ENCODE measurements at regions not wholly inside any gene's neighbourhood (a gene's known extent, or its start where the extent isn't known, plus 50 kb on each side); places are given as distances from the start of the nearest gene placed in this dataset.

DNA sequence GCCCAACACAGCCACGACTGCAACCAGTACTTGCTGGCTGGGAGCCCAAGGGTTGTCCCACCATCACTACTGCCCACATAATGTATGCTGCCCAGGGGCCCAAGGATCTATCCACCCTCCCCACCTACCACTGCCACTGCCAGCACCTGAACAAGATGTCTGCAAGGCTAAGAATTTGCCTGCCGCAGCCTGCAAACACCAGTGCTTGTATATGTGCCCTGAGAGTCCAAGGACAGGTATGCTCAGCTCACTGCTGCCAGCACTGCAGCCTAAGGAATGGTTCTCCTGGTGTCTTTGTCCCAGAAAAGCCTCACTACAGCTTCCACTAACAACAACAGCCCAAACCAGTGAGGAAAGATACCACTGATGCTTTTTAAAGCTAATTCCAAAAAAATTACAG lies 1174.0 kb downstream of the SORCS1 start:
- TF ChIP-seq ZNF274 (IDR thresholded peaks at IDR 0.05; ENCODE audit: borderline replicate concordance, extremely low read depth, low read length) (no peak), KDM1A (IDR thresholded peaks at IDR 0.05; ENCODE audit: borderline replicate concordance, low read length) (no peak), TBP (IDR thresholded peaks at IDR 0.05; ENCODE audit: low read depth, low read length) (no peak), TAF1 (IDR thresholded peaks at IDR 0.05; ENCODE audit: low read depth, low read length) (no peak), CEBPB (IDR thresholded peaks at IDR 0.05; ENCODE audit: low read depth, low read length) (no peak), POLR2A (IDR thresholded peaks at IDR 0.05; ENCODE audit: control extremely low read depth in 1 of 2, low read depth in 2 of 2, low read length in 2 of 2) (no peak)
- TF ChIP-seq, protein P1, sequence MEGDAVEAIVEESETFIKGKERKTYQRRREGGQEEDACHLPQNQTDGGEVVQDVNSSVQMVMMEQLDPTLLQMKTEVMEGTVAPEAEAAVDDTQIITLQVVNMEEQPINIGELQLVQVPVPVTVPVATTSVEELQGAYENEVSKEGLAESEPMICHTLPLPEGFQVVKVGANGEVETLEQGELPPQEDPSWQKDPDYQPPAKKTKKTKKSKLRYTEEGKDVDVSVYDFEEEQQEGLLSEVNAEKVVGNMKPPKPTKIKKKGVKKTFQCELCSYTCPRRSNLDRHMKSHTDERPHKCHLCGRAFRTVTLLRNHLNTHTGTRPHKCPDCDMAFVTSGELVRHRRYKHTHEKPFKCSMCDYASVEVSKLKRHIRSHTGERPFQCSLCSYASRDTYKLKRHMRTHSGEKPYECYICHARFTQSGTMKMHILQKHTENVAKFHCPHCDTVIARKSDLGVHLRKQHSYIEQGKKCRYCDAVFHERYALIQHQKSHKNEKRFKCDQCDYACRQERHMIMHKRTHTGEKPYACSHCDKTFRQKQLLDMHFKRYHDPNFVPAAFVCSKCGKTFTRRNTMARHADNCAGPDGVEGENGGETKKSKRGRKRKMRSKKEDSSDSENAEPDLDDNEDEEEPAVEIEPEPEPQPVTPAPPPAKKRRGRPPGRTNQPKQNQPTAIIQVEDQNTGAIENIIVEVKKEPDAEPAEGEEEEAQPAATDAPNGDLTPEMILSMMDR (IDR thresholded peaks at IDR 0.05; ENCODE audit: control extremely low read depth in 1 of 3, insufficient read depth in 1 of 3, low read depth in 1 of 3, low read length in 3 of 3) = no peak
